MM.1S (cell line): ENCODE measurements at regions not wholly inside any gene's neighbourhood (a gene's known extent, or its start where the extent isn't known, plus 50 kb on each side); places are given as distances from the start of the nearest gene placed in this dataset.
"Not testable (repeated sequence)": the region's sequence is repeated elsewhere in the genome, so short reads cannot be mapped to it uniquely, and the experiment has no call there.

Source experiments
- DNase-seq: peaks from one replicate; pipeline ENCODE4 v3.0.0-alpha.2; 2015
- H2AFZ ChIP-seq: fragments of 300-600 bp; sonication (generic); 2 replicates; pipeline ENCODE4 v1.6.0; 2016; ENCODE audit warnings: antibody characterized with exemption, low read length
- H3F3A ChIP-seq: fragments of 300-600 bp; sonication (generic); 2 replicates; pipeline ENCODE4 v1.6.1; 2016; ENCODE audit warnings: mild to moderate bottlenecking, antibody characterized with exemption, low read length, moderate library complexity, mixed read lengths; ENCODE audit not compliant: insufficient read depth
- H3K27ac ChIP-seq: fragments of 300-600 bp; sonication (generic); 2 replicates; pipeline ENCODE4 v1.5.1; 2016; ENCODE audit warnings: mild to moderate bottlenecking, low read length
- H3K27me3 ChIP-seq: fragments of 300-600 bp; sonication (generic); replicated peaks from 2 replicates; pipeline ENCODE4 v1.6.0; 2016; ENCODE audit warnings: low read length; ENCODE audit not compliant: insufficient read depth
- H3K36me3 ChIP-seq: fragments of 300-600 bp; sonication (generic); replicated peaks from 2 replicates; pipeline ENCODE4 v1.6.1; 2016; ENCODE audit warnings: mild to moderate bottlenecking, low read length, mixed read lengths; ENCODE audit not compliant: insufficient read depth
- H3K4me1 ChIP-seq: fragments of 300-600 bp; sonication (generic); 2 replicates; pipeline ENCODE4 v1.6.1; 2016; ENCODE audit warnings: low read length, mixed read lengths
- H3K4me2 ChIP-seq: fragments of 300-600 bp; sonication (generic); 2 replicates; pipeline ENCODE4 v1.6.0; 2016; ENCODE audit warnings: low read depth, low read length
- H3K4me3 ChIP-seq: fragments of 300-600 bp; sonication (generic); 2 replicates; pipeline ENCODE4 v1.5.1; 2016; ENCODE audit warnings: low read length, mixed read lengths
- H3K79me2 ChIP-seq: fragments of 300-600 bp; sonication (generic); 2 replicates; pipeline ENCODE4 v1.6.1; 2016; ENCODE audit warnings: mixed run types, low read length, mixed read lengths
- H3K9ac ChIP-seq: fragments of 300-600 bp; sonication (generic); 2 replicates; pipeline ENCODE4 v1.6.1; 2016; ENCODE audit warnings: low read length, mixed read lengths
- H3K9me2 ChIP-seq: fragments of 300-600 bp; sonication (generic); replicated peaks from 2 replicates; pipeline ENCODE4 v1.6.1; 2016; ENCODE audit warnings: mild to moderate bottlenecking, low read length, mixed read lengths; ENCODE audit not compliant: insufficient read depth
- H3K9me3 ChIP-seq: fragments of 300-600 bp; sonication (generic); replicated peaks from 2 replicates; pipeline ENCODE4 v1.6.1; 2016; ENCODE audit warnings: mild to moderate bottlenecking, low read length, mixed read lengths; ENCODE audit not compliant: insufficient read depth
- H4K20me1 ChIP-seq: fragments of 300-600 bp; sonication (generic); 2 replicates; pipeline ENCODE4 v1.6.1; 2016; ENCODE audit warnings: mild to moderate bottlenecking, low read length, moderate library complexity, mixed read lengths; ENCODE audit not compliant: insufficient read depth
- EZH2 ChIP-seq: fragments of 300-600 bp; sonication (generic); optimal IDR thresholded peaks from 2 replicates; pipeline ENCODE3; 2017; ENCODE audit warnings: low read depth, mild to moderate bottlenecking, antibody characterized with exemption, low read length, mixed read lengths
- EZH2phosphoT487 ChIP-seq: fragments of 300-600 bp; sonication (generic); IDR thresholded peaks from 2 replicates; pipeline ENCODE4 v1.6.1; 2018; ENCODE audit warnings: antibody characterized with exemption, low read length
- TF ChIP-seq, protein P1 (sequence below): fragments of 300-600 bp; sonication (generic); IDR thresholded peaks from 2 replicates; pipeline ENCODE4 v1.5.1; 2016; ENCODE audit warnings: antibody characterized with exemption, low read length, mixed read lengths

DNA sequence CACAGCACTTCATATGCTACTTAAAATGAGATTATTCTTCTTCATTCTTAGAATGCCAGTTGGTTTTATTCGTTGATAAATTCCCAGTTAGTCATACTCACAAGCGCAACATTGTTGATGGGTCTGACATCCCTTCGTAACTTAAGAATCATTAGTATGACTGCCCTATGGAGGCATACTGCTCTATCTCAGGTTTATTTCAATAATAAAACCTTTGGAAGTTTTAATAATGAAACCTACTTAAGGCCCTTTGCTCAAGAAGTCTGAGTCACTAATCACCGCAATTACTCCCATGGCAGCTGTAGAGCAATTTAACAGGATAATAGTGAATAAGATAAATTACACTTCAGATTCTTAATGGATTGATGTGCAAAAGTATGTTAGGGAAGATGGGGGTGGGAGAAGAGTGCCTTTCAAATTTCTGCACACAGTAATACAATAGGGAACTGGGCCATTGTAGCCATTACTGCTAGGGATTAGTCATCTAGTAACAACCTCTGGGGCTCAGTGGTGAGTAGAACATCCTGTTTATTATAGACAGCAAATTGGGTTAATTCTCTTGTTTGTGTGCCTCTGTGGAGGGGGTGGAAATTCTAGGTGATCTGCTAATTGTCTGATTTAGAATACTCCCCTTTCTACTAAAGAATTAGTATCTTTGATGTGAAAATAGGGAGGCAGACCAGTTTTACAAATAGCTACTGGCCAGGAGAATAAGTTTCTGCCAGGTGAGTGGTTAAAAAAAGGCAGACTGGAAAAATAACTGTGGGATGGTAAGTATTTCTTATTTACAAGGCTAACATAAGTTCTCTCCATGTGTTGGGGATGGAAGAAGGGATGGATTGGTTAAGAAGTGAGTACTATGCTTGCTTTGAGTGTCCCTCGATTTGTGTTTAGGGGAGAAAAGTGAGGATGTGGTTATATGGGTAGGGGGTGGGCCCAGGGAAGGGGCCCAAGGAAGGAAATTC lies 74.5 kb upstream of the VKORC1L1 start:
- Histone ChIP-seq H3K27ac (no peak overlapping the region), H3K36me3 (no peaks in the 10 kb centered on the region), H4K20me1 (no peaks in the 10 kb centered on the region), H3K9me3 (no peaks in the 10 kb centered on the region), H3K9me2 (no peaks in the 10 kb centered on the region), H3K4me1 (no peaks in the 10 kb centered on the region), H3K27me3 (no peaks in the 10 kb centered on the region), H3K4me2 (no peak overlapping the region), H3K79me2 (no peaks in the 10 kb centered on the region), H3F3A (no peaks in the 10 kb centered on the region), H3K9ac (no peak overlapping the region), H3K4me3 (no peak overlapping the region), H2AFZ (no peak overlapping the region)
- TF ChIP-seq EZH2phosphoT487 (no peak), EZH2 (no peak)
- TF ChIP-seq, protein P1, sequence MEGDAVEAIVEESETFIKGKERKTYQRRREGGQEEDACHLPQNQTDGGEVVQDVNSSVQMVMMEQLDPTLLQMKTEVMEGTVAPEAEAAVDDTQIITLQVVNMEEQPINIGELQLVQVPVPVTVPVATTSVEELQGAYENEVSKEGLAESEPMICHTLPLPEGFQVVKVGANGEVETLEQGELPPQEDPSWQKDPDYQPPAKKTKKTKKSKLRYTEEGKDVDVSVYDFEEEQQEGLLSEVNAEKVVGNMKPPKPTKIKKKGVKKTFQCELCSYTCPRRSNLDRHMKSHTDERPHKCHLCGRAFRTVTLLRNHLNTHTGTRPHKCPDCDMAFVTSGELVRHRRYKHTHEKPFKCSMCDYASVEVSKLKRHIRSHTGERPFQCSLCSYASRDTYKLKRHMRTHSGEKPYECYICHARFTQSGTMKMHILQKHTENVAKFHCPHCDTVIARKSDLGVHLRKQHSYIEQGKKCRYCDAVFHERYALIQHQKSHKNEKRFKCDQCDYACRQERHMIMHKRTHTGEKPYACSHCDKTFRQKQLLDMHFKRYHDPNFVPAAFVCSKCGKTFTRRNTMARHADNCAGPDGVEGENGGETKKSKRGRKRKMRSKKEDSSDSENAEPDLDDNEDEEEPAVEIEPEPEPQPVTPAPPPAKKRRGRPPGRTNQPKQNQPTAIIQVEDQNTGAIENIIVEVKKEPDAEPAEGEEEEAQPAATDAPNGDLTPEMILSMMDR: no peak
- no peak for DNase-seq

DNA sequence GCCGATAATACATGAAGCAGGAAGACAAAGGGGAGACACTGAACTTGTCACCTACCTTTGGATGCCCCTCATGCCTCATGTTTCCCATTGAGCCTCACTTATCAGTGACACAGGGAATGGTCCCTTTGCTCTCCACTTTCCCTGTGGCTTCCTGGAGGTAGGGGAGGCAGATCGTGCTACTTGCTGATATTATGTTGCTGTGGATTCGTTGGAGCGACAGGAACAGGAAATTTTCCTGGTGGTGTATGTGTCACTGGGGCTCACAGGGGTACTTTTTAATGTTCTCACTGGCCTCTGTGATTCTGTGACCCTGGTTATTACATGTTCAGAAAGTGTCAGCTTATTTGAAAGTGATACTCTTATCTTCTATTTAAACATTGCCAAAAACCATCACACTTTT lies 72.7 kb upstream of the VKORC1L1 start:
- DNase-seq, H3K4me2 ChIP-seq, H2AFZ ChIP-seq, H3K27me3 ChIP-seq, H3K4me1 ChIP-seq, H3K79me2 ChIP-seq, H3K9me3 ChIP-seq, H3K4me3 ChIP-seq, H3K9ac ChIP-seq, H3K36me3 ChIP-seq, H3F3A ChIP-seq, H4K20me1 ChIP-seq, H3K27ac ChIP-seq, H3K9me2 ChIP-seq: not testable (repeated sequence)

DNA sequence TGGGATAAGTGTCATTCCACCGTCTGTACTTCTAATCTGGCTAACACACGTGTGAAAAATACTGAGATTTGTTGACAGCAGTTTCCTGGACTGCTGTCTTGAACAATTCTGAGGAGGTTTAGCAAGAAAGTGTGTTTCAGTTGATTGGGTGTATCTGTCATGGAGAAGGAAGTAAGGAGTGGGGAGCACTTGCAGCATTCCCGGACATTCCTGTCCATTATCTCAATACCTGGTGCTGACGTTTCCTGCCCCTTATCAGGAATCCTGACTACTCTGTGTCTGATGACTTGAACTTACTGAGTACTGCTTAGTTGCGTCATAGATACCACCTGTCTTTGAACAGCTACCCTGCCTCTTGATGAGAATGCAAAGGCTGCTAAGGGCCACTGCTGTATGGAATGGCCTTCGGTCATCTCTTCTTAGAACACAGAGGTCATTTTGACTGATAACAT lies 72.0 kb upstream of the VKORC1L1 start:
- no peak for DNase-seq
- no peaks in the 10 kb centered on the region for H3F3A ChIP-seq
- no peak overlapping the region for H3K9ac ChIP-seq
- H3K27me3 ChIP-seq: no peaks in the 10 kb centered on the region
- H3K9me2 ChIP-seq: no peaks in the 10 kb centered on the region
- H3K4me1 ChIP-seq: no peaks in the 10 kb centered on the region
- TF ChIP-seq EZH2phosphoT487 (no peak), EZH2 (no peak)
- TF ChIP-seq, protein P1: no peak
- no peaks in the 10 kb centered on the region for H3K79me2 ChIP-seq
- H3K4me2 ChIP-seq: no peak overlapping the region
- H3K4me3 ChIP-seq: no peak overlapping the region
- no peak overlapping the region for H3K27ac ChIP-seq
- no peak overlapping the region for H2AFZ ChIP-seq
- no peaks in the 10 kb centered on the region for H4K20me1 ChIP-seq
- H3K36me3 ChIP-seq: no peaks in the 10 kb centered on the region
- H3K9me3 ChIP-seq: no peaks in the 10 kb centered on the region

DNA sequence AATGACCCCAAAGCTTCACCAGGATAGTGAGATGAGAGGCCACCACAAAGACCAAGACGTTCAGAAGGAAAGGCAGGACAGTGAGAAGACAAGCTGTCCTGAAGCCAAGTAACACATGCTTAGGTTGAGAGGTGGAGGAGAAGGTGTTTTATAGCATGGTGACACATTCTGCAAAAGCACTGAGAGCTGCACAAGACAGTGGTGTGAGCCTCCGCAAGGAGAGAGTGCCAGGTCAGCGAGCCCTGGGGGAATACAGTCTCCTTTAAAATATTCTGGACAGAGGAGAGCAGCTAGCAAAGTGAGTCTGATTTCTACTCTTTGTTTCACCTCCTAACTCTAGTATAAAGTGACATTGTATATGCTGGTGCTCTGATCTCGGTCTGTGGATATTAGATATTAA lies 68.0 kb upstream of the VKORC1L1 start:
- H3F3A ChIP-seq: no peaks in the 10 kb centered on the region
- H3K4me1 ChIP-seq: no peaks in the 10 kb centered on the region
- H3K27ac ChIP-seq: no peak overlapping the region
- H3K4me3 ChIP-seq: no peak overlapping the region
- no peaks in the 10 kb centered on the region for H4K20me1 ChIP-seq
- H3K36me3 ChIP-seq: no peaks in the 10 kb centered on the region
- H3K27me3 ChIP-seq: no peaks in the 10 kb centered on the region
- H3K9ac ChIP-seq: no peak overlapping the region
- H3K4me2 ChIP-seq: no peak overlapping the region
- no peak for TF ChIP-seq EZH2
- TF ChIP-seq EZH2phosphoT487: no peak
- TF ChIP-seq, protein P1: no peak
- H3K79me2 ChIP-seq: no peaks in the 10 kb centered on the region
- H3K9me2 ChIP-seq: no peaks in the 10 kb centered on the region
- H3K9me3 ChIP-seq: no peaks in the 10 kb centered on the region
- no peak overlapping the region for H2AFZ ChIP-seq
- no peak for DNase-seq

DNA sequence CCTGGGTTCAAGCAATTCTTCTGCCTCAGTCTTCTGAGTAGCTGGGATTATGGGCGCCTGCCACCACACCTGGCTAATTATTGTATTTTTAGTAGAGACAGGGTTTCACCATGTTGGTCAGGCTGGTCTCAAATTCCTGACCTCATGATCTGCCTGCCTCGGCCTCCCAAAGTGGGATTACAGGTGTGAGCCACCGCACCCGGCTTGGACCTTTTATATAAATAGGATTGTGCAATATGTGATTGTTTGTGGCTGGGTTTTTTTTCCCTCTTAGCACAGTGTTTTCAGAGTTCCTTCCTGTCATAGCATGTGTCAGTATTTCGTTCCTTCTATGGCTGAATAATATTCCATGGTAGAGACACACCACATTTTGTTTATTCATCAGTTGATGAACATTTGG lies 65.8 kb upstream of the VKORC1L1 start:
- not testable (repeated sequence) for H3K36me3 ChIP-seq, H3K4me2 ChIP-seq, H3K9ac ChIP-seq, H2AFZ ChIP-seq, H3K9me3 ChIP-seq, H3K27me3 ChIP-seq, H3K4me3 ChIP-seq, DNase-seq, H4K20me1 ChIP-seq, H3K4me1 ChIP-seq, H3K27ac ChIP-seq, H3K9me2 ChIP-seq, H3K79me2 ChIP-seq, H3F3A ChIP-seq
